ENCODE measurements at regions not wholly inside any gene's neighbourhood (a gene's known extent, or its start where the extent isn't known, plus 50 kb on each side); places are given as distances from the start of the nearest gene placed in this dataset.

GRCh38 chr14:53390008-53390407 lies 236.9 kb upstream of the DDHD1 start:
- no peak overlapping the region for H2BK120ac ChIP-seq (ENCODE audit: low read depth, low read length)
- 91% methylated on average over 7 of the region's 7 CpGs for WGBS

GRCh38 chr14:53389202-53389601 lies 236.1 kb upstream of the DDHD1 start:
- H4K91ac ChIP-seq (ENCODE audit: low read length) = no peak overlapping the region
- no peaks in the 10 kb centered on the region for H3K36me3 ChIP-seq (ENCODE audit: control insufficient read depth in 1 of 2, insufficient read depth in 2 of 2, low read depth in 1 of 2, low read length in 2 of 2)
- no peaks in the 10 kb centered on the region for H3K79me1 ChIP-seq (replicated peaks; ENCODE audit: low read length, poor library complexity, severe bottlenecking)
- WGBS = no CpG with 5 or more reads among the region's 1 CpG
- H3K4me1 ChIP-seq (ENCODE audit: control insufficient read depth, insufficient read depth, low read depth, low read length) = peaks cover 3% of the 10 kb centered on the region
- no peak overlapping the region for H4K8ac ChIP-seq (ENCODE audit: low read length)
- H2BK12ac ChIP-seq (ENCODE audit: low read length in 2 of 2) = no peak overlapping the region
- H2AK5ac ChIP-seq (ENCODE audit: low read length, severe bottlenecking) = no peak overlapping the region
- no peak overlapping the region for H2BK5ac ChIP-seq (ENCODE audit: low read depth, low read length, poor library complexity, severe bottlenecking)
- H3K23ac ChIP-seq (ENCODE audit: low read length in 2 of 2) = no peak overlapping the region
- DNase-seq = no peak
- peaks cover 3% of the 10 kb centered on the region for H3K9me3 ChIP-seq (ENCODE audit: control insufficient read depth, low read length)
- H3K4me2 ChIP-seq (ENCODE audit: low read length, poor library complexity, severe bottlenecking) = no peak overlapping the region
- no peak overlapping the region for H3K18ac ChIP-seq (ENCODE audit: low read depth in 1 of 2, low read length in 2 of 2)
- no peak overlapping the region for H2BK120ac ChIP-seq (ENCODE audit: low read depth, low read length)
- H2AFZ ChIP-seq (ENCODE audit: low read depth, low read length) = no peak overlapping the region
- no peak overlapping the region for H3K4ac ChIP-seq (ENCODE audit: low read depth in 1 of 2, low read length in 2 of 2)
- no peak overlapping the region for H3K4me3 ChIP-seq (ENCODE audit: insufficient read depth in 1 of 2, low read depth in 1 of 2, low read length in 2 of 2)
- H3K14ac ChIP-seq (ENCODE audit: low read length in 2 of 2) = no peak overlapping the region
- peak overlapping the region; percentile 5 for H3K9ac ChIP-seq (ENCODE audit: low read length)
- no peaks in the 10 kb centered on the region for H3K27me3 ChIP-seq (ENCODE audit: control insufficient read depth in 1 of 2, insufficient read depth in 1 of 2, low read length in 2 of 2)
- H2BK15ac ChIP-seq (ENCODE audit: low read depth, poor library complexity, severe bottlenecking) = no peak overlapping the region
- no peak overlapping the region for H3K27ac ChIP-seq (ENCODE audit: low read length, poor library complexity, severe bottlenecking)

More at GRCh38 chr14:53390008-53390407, 236.9 kb upstream of the DDHD1 start:
- H3K23ac ChIP-seq (ENCODE audit: low read length in 2 of 2) = no peak overlapping the region
- H3K27me3 ChIP-seq (ENCODE audit: control insufficient read depth in 1 of 2, insufficient read depth in 1 of 2, low read length in 2 of 2) = no peaks in the 10 kb centered on the region
- H3K27ac ChIP-seq (ENCODE audit: low read length, poor library complexity, severe bottlenecking) = no peak overlapping the region
- no peak overlapping the region for H4K91ac ChIP-seq (ENCODE audit: low read length)
- no peaks in the 10 kb centered on the region for H3K36me3 ChIP-seq (ENCODE audit: control insufficient read depth in 1 of 2, insufficient read depth in 2 of 2, low read depth in 1 of 2, low read length in 2 of 2)
- no peak overlapping the region for H2AK5ac ChIP-seq (ENCODE audit: low read length, severe bottlenecking)
- peaks cover 11% of the 10 kb centered on the region for H3K9me3 ChIP-seq (ENCODE audit: control insufficient read depth, low read length)
- peak overlapping the region; percentile 5 for H3K9ac ChIP-seq (ENCODE audit: low read length)
- no peak for DNase-seq
- no peak overlapping the region for H2BK5ac ChIP-seq (ENCODE audit: low read depth, low read length, poor library complexity, severe bottlenecking)
- no peak overlapping the region for H2AFZ ChIP-seq (ENCODE audit: low read depth, low read length)
- H3K4me2 ChIP-seq (ENCODE audit: low read length, poor library complexity, severe bottlenecking) = no peak overlapping the region
- H3K4me3 ChIP-seq (ENCODE audit: insufficient read depth in 1 of 2, low read depth in 1 of 2, low read length in 2 of 2) = no peak overlapping the region
- no peak overlapping the region for H2BK12ac ChIP-seq (ENCODE audit: low read length in 2 of 2)
- peaks cover 3% of the 10 kb centered on the region for H3K4me1 ChIP-seq (ENCODE audit: control insufficient read depth, insufficient read depth, low read depth, low read length)
- H3K14ac ChIP-seq (ENCODE audit: low read length in 2 of 2) = no peak overlapping the region
- H3K18ac ChIP-seq (ENCODE audit: low read depth in 1 of 2, low read length in 2 of 2) = no peak overlapping the region
- H2BK15ac ChIP-seq (ENCODE audit: low read depth, poor library complexity, severe bottlenecking) = no peak overlapping the region
- H3K4ac ChIP-seq (ENCODE audit: low read depth in 1 of 2, low read length in 2 of 2) = no peak overlapping the region
- no peaks in the 10 kb centered on the region for H3K79me1 ChIP-seq (replicated peaks; ENCODE audit: low read length, poor library complexity, severe bottlenecking)
- no peak overlapping the region for H4K8ac ChIP-seq (ENCODE audit: low read length)

- no peaks in the 10 kb centered on the region for H3K36me3 ChIP-seq (ENCODE audit: control insufficient read depth in 1 of 2, insufficient read depth in 2 of 2, low read depth in 1 of 2, low read length in 2 of 2)
- H3K27me3 ChIP-seq (ENCODE audit: control insufficient read depth in 1 of 2, insufficient read depth in 1 of 2, low read length in 2 of 2) = no peaks in the 10 kb centered on the region
- H4K91ac ChIP-seq (ENCODE audit: low read length) = no peak overlapping the region
- H2BK12ac ChIP-seq (ENCODE audit: low read length in 2 of 2) = peak overlapping the region in 1 of 2 experiments; percentile 6
- H3K4me2 ChIP-seq (ENCODE audit: low read length, poor library complexity, severe bottlenecking) = no peak overlapping the region
- H3K23ac ChIP-seq (ENCODE audit: low read length in 2 of 2) = no peak overlapping the region
- H3K18ac ChIP-seq (ENCODE audit: low read depth in 1 of 2, low read length in 2 of 2) = no peak overlapping the region
- no peak overlapping the region for H2BK15ac ChIP-seq (ENCODE audit: low read depth, poor library complexity, severe bottlenecking)
- no peak for DNase-seq
- no peak overlapping the region for H3K27ac ChIP-seq (ENCODE audit: low read length, poor library complexity, severe bottlenecking)
- H3K79me1 ChIP-seq (replicated peaks; ENCODE audit: low read length, poor library complexity, severe bottlenecking) = no peaks in the 10 kb centered on the region
- H2AK5ac ChIP-seq (ENCODE audit: low read length, severe bottlenecking) = no peak overlapping the region
- peaks cover 3% of the 10 kb centered on the region for H3K4me1 ChIP-seq (ENCODE audit: control insufficient read depth, insufficient read depth, low read depth, low read length)
- H3K9me3 ChIP-seq (ENCODE audit: control insufficient read depth, low read length) = no peaks in the 10 kb centered on the region
- no peak overlapping the region for H2BK5ac ChIP-seq (ENCODE audit: low read depth, low read length, poor library complexity, severe bottlenecking)
- H3K4me3 ChIP-seq (ENCODE audit: insufficient read depth in 1 of 2, low read depth in 1 of 2, low read length in 2 of 2) = no peak overlapping the region
- H4K8ac ChIP-seq (ENCODE audit: low read length) = no peak overlapping the region
- no peak overlapping the region for H2BK120ac ChIP-seq (ENCODE audit: low read depth, low read length)
- no peak overlapping the region for H2AFZ ChIP-seq (ENCODE audit: low read depth, low read length)
- no peak overlapping the region for H3K4ac ChIP-seq (ENCODE audit: low read depth in 1 of 2, low read length in 2 of 2)
- H3K14ac ChIP-seq (ENCODE audit: low read length in 2 of 2) = no peak overlapping the region
- no peak overlapping the region for H3K9ac ChIP-seq (ENCODE audit: low read length)
- WGBS = 97% methylated on average over 4 of the region's 4 CpGs
These were observed 233.2 kb upstream of the DDHD1 start for GRCh38 chr14:53386362-53386761.

- DNase-seq = no peak
- H3K9me3 ChIP-seq (ENCODE audit: control insufficient read depth, low read length) = no peaks in the 10 kb centered on the region
- H3K27ac ChIP-seq (ENCODE audit: low read length, poor library complexity, severe bottlenecking) = no peak overlapping the region
- H3K4me3 ChIP-seq (ENCODE audit: insufficient read depth in 1 of 2, low read depth in 1 of 2, low read length in 2 of 2) = no peak overlapping the region
- H2BK15ac ChIP-seq (ENCODE audit: low read depth, poor library complexity, severe bottlenecking) = no peak overlapping the region
- no peak overlapping the region for H3K23ac ChIP-seq (ENCODE audit: low read length in 2 of 2)
- H3K9ac ChIP-seq (ENCODE audit: low read length) = no peak overlapping the region
- no peak overlapping the region for H3K4ac ChIP-seq (ENCODE audit: low read depth in 1 of 2, low read length in 2 of 2)
- no peak overlapping the region for H3K14ac ChIP-seq (ENCODE audit: low read length in 2 of 2)
- no peak overlapping the region for H4K8ac ChIP-seq (ENCODE audit: low read length)
- H3K27me3 ChIP-seq (ENCODE audit: control insufficient read depth in 1 of 2, insufficient read depth in 1 of 2, low read length in 2 of 2) = no peaks in the 10 kb centered on the region
- no peak overlapping the region for H2BK120ac ChIP-seq (ENCODE audit: low read depth, low read length)
- H2BK12ac ChIP-seq (ENCODE audit: low read length in 2 of 2) = no peak overlapping the region
- H2BK5ac ChIP-seq (ENCODE audit: low read depth, low read length, poor library complexity, severe bottlenecking) = no peak overlapping the region
- no peaks in the 10 kb centered on the region for H3K4me1 ChIP-seq (ENCODE audit: control insufficient read depth, insufficient read depth, low read depth, low read length)
- 100% methylated on average over 4 of the region's 5 CpGs for WGBS
- no peak overlapping the region for H2AFZ ChIP-seq (ENCODE audit: low read depth, low read length)
- H2AK5ac ChIP-seq (ENCODE audit: low read length, severe bottlenecking) = no peak overlapping the region
- no peak overlapping the region for H4K91ac ChIP-seq (ENCODE audit: low read length)
- no peak overlapping the region for H3K18ac ChIP-seq (ENCODE audit: low read depth in 1 of 2, low read length in 2 of 2)
- H3K4me2 ChIP-seq (ENCODE audit: low read length, poor library complexity, severe bottlenecking) = no peak overlapping the region
- H3K79me1 ChIP-seq (replicated peaks; ENCODE audit: low read length, poor library complexity, severe bottlenecking) = no peaks in the 10 kb centered on the region
- no peaks in the 10 kb centered on the region for H3K36me3 ChIP-seq (ENCODE audit: control insufficient read depth in 1 of 2, insufficient read depth in 2 of 2, low read depth in 1 of 2, low read length in 2 of 2)
These were observed 231.4 kb upstream of the DDHD1 start for GRCh38 chr14:53384536-53384935.
